ENCODE measurements at regions not wholly inside any gene's neighbourhood (a gene's known extent, or its start where the extent isn't known, plus 50 kb on each side); places are given as distances from the start of the nearest gene placed in this dataset.

- H3K9ac ChIP-seq (ENCODE audit: low read depth, low read length): no peak overlapping the region
- no peaks in the 10 kb centered on the region for H3K27me3 ChIP-seq (ENCODE audit: insufficient read depth, low read length, poor library complexity)
- DNase-seq (no peak), ATAC-seq (ENCODE audit: insufficient read depth, low read depth) (no peak)
- H3K79me2 ChIP-seq (ENCODE audit: insufficient read depth, low read length): no peaks in the 10 kb centered on the region
- no peak overlapping the region for H3K27ac ChIP-seq (ENCODE audit: low read length)
- H3K9me3 ChIP-seq (ENCODE audit: insufficient read depth, low read length, severe bottlenecking): no peaks in the 10 kb centered on the region
- no peaks in the 10 kb centered on the region for H3K4me1 ChIP-seq (ENCODE audit: insufficient read depth, low read length)
- no peak overlapping the region for H2AFZ ChIP-seq (ENCODE audit: low read depth, low read length)
- no peak overlapping the region for H3K4me3 ChIP-seq (ENCODE audit: low read depth in 1 of 2, low read length in 2 of 2)
- H3K36me3 ChIP-seq (ENCODE audit: insufficient read depth, low read length): no peaks in the 10 kb centered on the region
- no peak for TF ChIP-seq EZH2 (IDR thresholded peaks at IDR 0.05; ENCODE audit: borderline replicate concordance, low read depth, low read length, severe bottlenecking)
- no peak for TF ChIP-seq CTCF (IDR thresholded peaks at IDR 0.05; ENCODE audit: borderline replicate concordance, extremely low read depth, low read length, poor library complexity, severe bottlenecking)
- no peak overlapping the region for H3K4me2 ChIP-seq (ENCODE audit: insufficient read depth, low read length)
- H4K20me1 ChIP-seq (ENCODE audit: insufficient read depth, low read length): no peaks in the 10 kb centered on the region
Measured at GRCh38 chr10:34024282-34024681, 689.8 kb upstream of the NRP1 start.

- H3K36me3 ChIP-seq (ENCODE audit: insufficient read depth, low read length): no peaks in the 10 kb centered on the region
- H3K4me2 ChIP-seq (ENCODE audit: insufficient read depth, low read length): no peak overlapping the region
- DNase-seq: no peak
- no peaks in the 10 kb centered on the region for H4K20me1 ChIP-seq (ENCODE audit: insufficient read depth, low read length)
- H3K4me1 ChIP-seq (ENCODE audit: insufficient read depth, low read length): no peaks in the 10 kb centered on the region
- no peaks in the 10 kb centered on the region for H3K9me3 ChIP-seq (ENCODE audit: insufficient read depth, low read length, severe bottlenecking)
- no peak for TF ChIP-seq EZH2 (IDR thresholded peaks at IDR 0.05; ENCODE audit: borderline replicate concordance, low read depth, low read length, severe bottlenecking)
- no peak for TF ChIP-seq CTCF (IDR thresholded peaks at IDR 0.05; ENCODE audit: borderline replicate concordance, extremely low read depth, low read length, poor library complexity, severe bottlenecking)
- no peak overlapping the region for H3K4me3 ChIP-seq (ENCODE audit: low read depth in 1 of 2, low read length in 2 of 2)
- no peak overlapping the region for H2AFZ ChIP-seq (ENCODE audit: low read depth, low read length)
- no peaks in the 10 kb centered on the region for H3K79me2 ChIP-seq (ENCODE audit: insufficient read depth, low read length)
- no peak overlapping the region for H3K27ac ChIP-seq (ENCODE audit: low read length)
- no peaks in the 10 kb centered on the region for H3K27me3 ChIP-seq (ENCODE audit: insufficient read depth, low read length, poor library complexity)
- H3K9ac ChIP-seq (ENCODE audit: low read depth, low read length): no peak overlapping the region
- ATAC-seq (ENCODE audit: insufficient read depth, low read depth): no peak
Measured at GRCh38 chr10:34022195-34022594, 687.7 kb upstream of the NRP1 start.

DNA sequence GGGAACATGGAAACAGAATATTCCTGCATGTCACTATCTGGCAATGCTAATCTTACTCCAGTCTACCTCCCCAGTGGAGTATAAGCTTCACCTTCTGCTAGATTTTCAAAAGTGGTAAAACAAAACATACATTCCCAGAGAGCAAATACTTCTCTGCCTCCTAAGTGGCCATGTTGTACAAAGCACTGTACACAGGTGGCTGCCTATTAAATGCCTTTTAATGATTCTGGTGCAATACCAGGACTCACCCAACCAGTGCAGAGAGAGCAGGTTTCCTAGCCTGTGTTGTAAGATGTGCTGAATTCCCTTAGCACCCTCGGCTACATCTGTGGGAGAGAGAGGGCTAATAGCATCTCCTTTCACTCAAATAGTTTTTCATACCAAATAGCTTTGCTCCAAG, 684.3 kb upstream of the NRP1 start:
- no peak overlapping the region for H3K27ac ChIP-seq (ENCODE audit: low read length)
- no peak for DNase-seq
- no peak overlapping the region for H2AFZ ChIP-seq (ENCODE audit: low read depth, low read length)

More for the DNA sequence above, 684.3 kb upstream of the NRP1 start:
- Histone ChIP-seq H3K9ac (ENCODE audit: low read depth, low read length) (no peak overlapping the region), H3K27me3 (ENCODE audit: insufficient read depth, low read length, poor library complexity) (no peaks in the 10 kb centered on the region), H3K9me3 (ENCODE audit: insufficient read depth, low read length, severe bottlenecking) (no peaks in the 10 kb centered on the region), H3K79me2 (ENCODE audit: insufficient read depth, low read length) (no peaks in the 10 kb centered on the region), H3K4me2 (ENCODE audit: insufficient read depth, low read length) (no peak overlapping the region), H3K4me3 (ENCODE audit: low read depth in 1 of 2, low read length in 2 of 2) (no peak overlapping the region), H3K4me1 (ENCODE audit: insufficient read depth, low read length) (no peaks in the 10 kb centered on the region), H4K20me1 (ENCODE audit: insufficient read depth, low read length) (no peaks in the 10 kb centered on the region), H3K36me3 (ENCODE audit: insufficient read depth, low read length) (no peaks in the 10 kb centered on the region)
- ATAC-seq (ENCODE audit: insufficient read depth, low read depth): no peak
- TF ChIP-seq EZH2 (IDR thresholded peaks at IDR 0.05; ENCODE audit: borderline replicate concordance, low read depth, low read length, severe bottlenecking) (no peak), CTCF (IDR thresholded peaks at IDR 0.05; ENCODE audit: borderline replicate concordance, extremely low read depth, low read length, poor library complexity, severe bottlenecking) (no peak)
